ENCODE measurements at regions not wholly inside any gene's neighbourhood (a gene's known extent, or its start where the extent isn't known, plus 50 kb on each side); places are given as distances from the start of the nearest gene placed in this dataset.
"Not testable (repeated sequence)": the region's sequence is repeated elsewhere in the genome, so short reads cannot be mapped to it uniquely, and the experiment has no call there.

DNA sequence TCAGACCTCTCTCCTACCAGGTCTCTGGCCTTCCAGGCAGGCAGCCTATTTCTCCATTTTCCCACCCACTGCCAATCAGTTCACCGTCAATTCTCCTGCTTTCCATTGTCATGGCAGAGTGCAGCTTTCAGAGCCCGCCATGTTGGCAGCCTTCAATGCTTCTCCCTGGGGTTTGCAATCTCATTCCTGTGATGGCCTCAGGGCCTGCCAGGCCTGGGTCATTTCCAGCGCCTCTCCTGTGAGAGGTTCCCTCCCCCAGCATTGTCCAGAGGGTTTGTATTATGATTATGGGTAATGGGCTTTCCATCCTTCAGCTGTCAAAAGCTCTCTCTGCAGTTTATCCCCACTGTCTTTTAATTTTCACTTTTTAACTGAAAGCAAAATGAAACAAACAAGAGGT is 716.6 kb upstream of the CDH8 start:
- no peak for TF ChIP-seq EP300 (IDR thresholded peaks at IDR 0.05)
- TF ChIP-seq POLR2A (IDR thresholded peaks at IDR 0.05) = no peak
- no peak for TF ChIP-seq POLR2AphosphoS5 (IDR thresholded peaks at IDR 0.05)
- TF ChIP-seq, protein P1, sequence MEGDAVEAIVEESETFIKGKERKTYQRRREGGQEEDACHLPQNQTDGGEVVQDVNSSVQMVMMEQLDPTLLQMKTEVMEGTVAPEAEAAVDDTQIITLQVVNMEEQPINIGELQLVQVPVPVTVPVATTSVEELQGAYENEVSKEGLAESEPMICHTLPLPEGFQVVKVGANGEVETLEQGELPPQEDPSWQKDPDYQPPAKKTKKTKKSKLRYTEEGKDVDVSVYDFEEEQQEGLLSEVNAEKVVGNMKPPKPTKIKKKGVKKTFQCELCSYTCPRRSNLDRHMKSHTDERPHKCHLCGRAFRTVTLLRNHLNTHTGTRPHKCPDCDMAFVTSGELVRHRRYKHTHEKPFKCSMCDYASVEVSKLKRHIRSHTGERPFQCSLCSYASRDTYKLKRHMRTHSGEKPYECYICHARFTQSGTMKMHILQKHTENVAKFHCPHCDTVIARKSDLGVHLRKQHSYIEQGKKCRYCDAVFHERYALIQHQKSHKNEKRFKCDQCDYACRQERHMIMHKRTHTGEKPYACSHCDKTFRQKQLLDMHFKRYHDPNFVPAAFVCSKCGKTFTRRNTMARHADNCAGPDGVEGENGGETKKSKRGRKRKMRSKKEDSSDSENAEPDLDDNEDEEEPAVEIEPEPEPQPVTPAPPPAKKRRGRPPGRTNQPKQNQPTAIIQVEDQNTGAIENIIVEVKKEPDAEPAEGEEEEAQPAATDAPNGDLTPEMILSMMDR (IDR thresholded peaks at IDR 0.05) = no peak
- 80 to 85% methylated on average over 3 of the region's 3 CpGs for WGBS, 2 donors
- intact Hi-C loops (cut with DNase I) = no loop called here

DNA sequence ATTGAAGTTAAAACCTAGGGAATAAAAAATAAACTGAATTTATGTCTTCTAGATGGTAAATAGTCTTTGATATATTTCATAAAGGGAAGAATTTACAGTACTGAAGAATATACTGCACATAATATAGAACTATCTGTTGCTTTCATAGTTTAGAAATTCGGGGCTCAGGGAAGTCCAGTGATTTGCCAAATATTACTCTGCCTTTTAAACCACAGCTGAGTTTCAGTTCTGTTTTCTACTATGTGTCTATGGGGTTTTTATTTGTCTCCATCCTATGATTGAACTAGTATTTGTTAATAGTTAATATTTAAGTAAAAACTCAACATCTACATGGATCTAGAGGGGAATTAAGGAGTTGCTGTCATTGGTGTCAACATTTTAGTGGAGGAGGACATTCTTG is 715.0 kb upstream of the CDH8 start:
- H3K27ac ChIP-seq = no peak overlapping the region
- no peaks in the 10 kb centered on the region for H3K9me3 ChIP-seq
- no peaks in the 10 kb centered on the region for H3K4me1 ChIP-seq
- H3K36me3 ChIP-seq = no peaks in the 10 kb centered on the region
- 48 to 69% methylated on average over 1 of the region's 1 CpG for WGBS, 2 donors
- intact Hi-C loops (cut with DNase I) = no loop called here
- H3K27me3 ChIP-seq = no peaks in the 10 kb centered on the region
- TF ChIP-seq, protein P1 (IDR thresholded peaks at IDR 0.05) = no peak
- no peak for TF ChIP-seq POLR2A (IDR thresholded peaks at IDR 0.05)
- no peak for TF ChIP-seq POLR2AphosphoS5 (IDR thresholded peaks at IDR 0.05)
- TF ChIP-seq EP300 (IDR thresholded peaks at IDR 0.05) = no peak
- no peak for DNase-seq
- no peak overlapping the region for H3K4me3 ChIP-seq

More for the DNA sequence above, 716.6 kb upstream of the CDH8 start:
- DNase-seq = no peak
- Histone ChIP-seq H3K27me3 (no peaks in the 10 kb centered on the region), H3K4me3 (no peak overlapping the region), H3K27ac (no peak overlapping the region), H3K9me3 (no peaks in the 10 kb centered on the region), H3K4me1 (no peaks in the 10 kb centered on the region), H3K36me3 (no peaks in the 10 kb centered on the region)

DNA sequence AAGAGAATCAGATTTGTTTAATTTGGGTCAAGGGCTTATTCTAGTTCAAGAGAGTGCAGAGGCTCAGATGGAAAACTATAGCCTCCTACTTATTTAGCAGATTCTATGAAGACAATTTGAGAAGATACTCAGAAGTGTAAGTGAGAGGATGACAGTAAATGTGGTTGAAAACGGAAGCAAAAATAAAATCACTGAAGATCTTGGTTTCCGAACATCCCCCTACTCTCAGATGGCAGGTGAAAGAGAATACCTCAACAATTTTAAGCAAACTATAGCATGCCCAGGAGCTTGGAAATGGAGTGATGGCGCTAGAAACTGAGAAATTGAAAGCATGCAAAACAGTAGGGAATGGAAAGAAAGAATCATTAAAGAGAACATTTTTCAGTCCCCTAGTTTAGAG is 705.5 kb upstream of the CDH8 start:
- H3K9me3 ChIP-seq = no peaks in the 10 kb centered on the region

DNA sequence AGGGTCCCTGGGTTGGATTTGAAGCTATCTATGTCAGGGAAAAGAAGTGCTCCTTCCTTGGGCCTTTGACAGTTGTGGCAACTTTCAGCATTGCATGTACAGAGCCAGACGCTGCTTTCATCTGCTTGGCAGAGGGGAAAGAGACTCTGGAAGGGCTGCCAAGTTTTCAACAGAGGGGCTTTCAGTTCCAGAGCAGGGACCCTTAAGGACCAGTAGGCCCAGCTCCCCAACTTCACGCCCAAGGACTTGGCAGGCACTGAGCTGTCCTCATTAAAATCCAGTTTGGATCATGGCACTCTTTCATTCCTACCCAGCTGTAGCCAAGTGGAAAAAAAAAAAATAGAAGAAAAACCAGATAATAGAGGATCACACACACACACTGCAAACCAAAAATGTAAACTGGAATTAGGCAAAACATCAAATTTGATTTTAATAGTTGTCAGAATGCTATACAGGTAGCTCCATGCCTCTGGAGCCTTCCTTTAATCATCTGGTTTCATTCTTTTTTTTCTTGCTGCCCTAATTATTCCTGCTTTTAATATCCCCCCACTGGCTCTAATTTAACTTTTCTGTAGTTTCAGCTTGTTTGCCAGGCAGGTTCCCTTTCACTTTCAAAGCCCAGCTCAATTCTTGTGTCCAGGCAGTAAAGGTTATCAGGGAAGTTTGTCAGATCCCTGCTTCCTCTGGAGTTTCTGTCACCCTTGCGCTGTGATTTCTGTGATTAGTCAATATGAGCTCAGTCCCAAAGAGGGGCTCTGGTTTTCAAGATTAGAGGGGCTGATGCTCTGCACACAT is 702.6 kb upstream of the CDH8 start:
- H3K4me1 ChIP-seq = peaks cover 0 to 9% (median 3%) of the 10 kb centered on the region in 4 donors
- H3K27me3 ChIP-seq = no peaks in the 10 kb centered on the region
- no peaks in the 10 kb centered on the region for H3K9me3 ChIP-seq
- TF ChIP-seq EP300 (IDR thresholded peaks at IDR 0.05) (no peak), POLR2A (IDR thresholded peaks at IDR 0.05) (no peak), POLR2AphosphoS5 (IDR thresholded peaks at IDR 0.05) (no peak)
- TF ChIP-seq, protein P1 (IDR thresholded peaks at IDR 0.05) = no peak
- H3K36me3 ChIP-seq = no peaks in the 10 kb centered on the region
- H3K4me3 ChIP-seq = no peak overlapping the region
- no peak overlapping the region for H3K27ac ChIP-seq
- 67% methylated on average over 3 of the region's 3 CpGs for WGBS, 2 donors
- DNase-seq = no peak
- intact Hi-C loops (cut with DNase I) = no loop called here

More for the DNA sequence above, 705.5 kb upstream of the CDH8 start:
- intact Hi-C loops (cut with DNase I) = no loop called here
- TF ChIP-seq POLR2AphosphoS5 (IDR thresholded peaks at IDR 0.05) (no peak), POLR2A (IDR thresholded peaks at IDR 0.05) (no peak), EP300 (IDR thresholded peaks at IDR 0.05) (no peak)
- TF ChIP-seq, protein P1 (IDR thresholded peaks at IDR 0.05) = no peak
- H3K27me3 ChIP-seq = no peaks in the 10 kb centered on the region
- 55 to 59% methylated on average over 3 of the region's 3 CpGs for WGBS, 2 donors
- no peak for DNase-seq
- H3K4me1 ChIP-seq = peaks cover 0 to 9% (median 3%) of the 10 kb centered on the region in 4 donors
- H3K4me3 ChIP-seq = no peak overlapping the region
- no peaks in the 10 kb centered on the region for H3K36me3 ChIP-seq
- no peak overlapping the region for H3K27ac ChIP-seq

DNA sequence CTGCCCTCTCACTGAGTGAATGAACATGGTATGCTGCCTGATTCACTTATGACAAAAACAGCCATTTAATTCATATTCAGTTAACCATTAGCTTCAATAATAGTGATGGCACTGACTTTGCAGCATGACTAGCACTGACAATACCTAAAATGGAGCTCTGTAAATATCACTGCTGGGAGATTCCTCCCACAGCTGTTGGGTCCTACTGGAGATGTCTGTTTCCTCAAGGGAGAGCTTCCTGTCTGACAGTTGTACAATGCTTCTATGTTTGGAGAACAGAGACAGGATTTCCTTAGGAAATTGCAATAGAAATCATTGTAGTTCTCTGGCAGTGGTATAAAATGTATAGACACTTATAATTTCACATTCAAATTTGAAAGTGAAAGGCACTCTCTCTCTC is 695.9 kb upstream of the CDH8 start:
- intact Hi-C loops (cut with DNase I) = no loop called here
- Histone ChIP-seq H3K27me3 (no peaks in the 10 kb centered on the region), H3K9me3 (no peaks in the 10 kb centered on the region), H3K36me3 (no peaks in the 10 kb centered on the region), H3K27ac (no peak overlapping the region), H3K4me3 (no peak overlapping the region), H3K4me1 (no peaks in the 10 kb centered on the region)
- TF ChIP-seq, protein P1 (IDR thresholded peaks at IDR 0.05) = no peak
- no peak for TF ChIP-seq POLR2A (IDR thresholded peaks at IDR 0.05)
- no peak for TF ChIP-seq POLR2AphosphoS5 (IDR thresholded peaks at IDR 0.05)
- TF ChIP-seq EP300 (IDR thresholded peaks at IDR 0.05) = no peak
- no peak for DNase-seq

DNA sequence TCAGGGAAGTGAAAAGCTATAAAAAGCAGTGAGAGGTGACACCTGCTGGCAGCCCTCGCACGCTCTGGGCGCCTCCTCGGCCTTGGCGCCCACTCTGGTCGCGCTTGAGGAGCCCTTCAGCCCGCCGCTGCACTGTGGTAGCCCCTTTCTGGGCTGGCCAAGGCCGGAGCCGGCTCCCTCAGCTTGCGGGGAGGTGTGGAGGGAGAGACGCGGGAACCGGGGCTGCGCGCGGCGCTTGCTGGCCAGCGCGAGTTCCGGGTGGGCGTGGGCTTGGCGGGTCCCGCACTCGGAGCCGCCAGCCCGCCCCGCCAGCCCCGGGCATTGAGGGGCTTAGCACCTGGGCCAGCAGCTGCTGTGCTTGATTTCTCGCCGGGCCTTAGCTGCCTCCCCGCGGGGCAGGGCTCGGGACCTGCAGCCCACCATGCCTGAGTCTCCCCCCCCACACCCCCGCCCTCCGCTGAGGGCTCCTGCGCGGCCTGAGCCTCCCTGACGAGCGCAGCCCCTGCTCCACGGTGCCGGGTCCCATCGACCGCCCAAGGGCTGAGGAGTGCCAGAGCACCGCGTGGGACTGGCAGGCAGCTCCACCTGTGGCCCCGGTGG is 688.5 kb upstream of the CDH8 start:
- intact Hi-C loops (cut with DNase I); H3K27ac ChIP-seq; H3K4me1 ChIP-seq; H3K36me3 ChIP-seq; H3K9me3 ChIP-seq; DNase-seq; H3K4me3 ChIP-seq; H3K27me3 ChIP-seq: not testable (repeated sequence)
- WGBS, 2 donors = 92 to 94% methylated on average over 48 of the region's 48 CpGs
